GM23338 (cell line): ENCODE measurements at regions not wholly inside any gene's neighbourhood (a gene's known extent, or its start where the extent isn't known, plus 50 kb on each side); places are given as distances from the start of the nearest gene placed in this dataset.
A peak's percentile ranks its signal among the peaks of the same experiment; 100 is the strongest.

Source experiments
- ATAC-seq: fragments of 200-7000 bp; cut with Tn5 transposase; 3 replicates; pipeline ENCODE4 v1.9.1; 2020
- DNase-seq: peaks from one replicate; pipeline ENCODE4 v3.0.0-alpha.2; 2015; ENCODE audit warnings: low spot score
- H2AFZ ChIP-seq: fragments of 200-600 bp; sonication (generic); 2 replicates; pipeline ENCODE4 v1.8.0; 2016; ENCODE audit warnings: antibody characterized with exemption, mild to moderate bottlenecking, moderate library complexity
- H3F3A ChIP-seq: fragments of 200-600 bp; sonication (generic); replicated peaks from 2 replicates; pipeline ENCODE4 v1.8.0; 2017; ENCODE audit warnings: antibody characterized with exemption, mixed run types, low read depth
- H3K27ac ChIP-seq: fragments of 200-600 bp; sonication (generic); 2 replicates; pipeline ENCODE4 v1.6.1; 2016; ENCODE audit warnings: low read depth
- H3K27me3 ChIP-seq: fragments of 200-600 bp; sonication (generic); 2 replicates; pipeline ENCODE4 v1.8.0; 2016; ENCODE audit warnings: mild to moderate bottlenecking, mixed run types, moderate library complexity; ENCODE audit not compliant: insufficient read depth
- H3K36me3 ChIP-seq: fragments of 200-600 bp; sonication (generic); 2 replicates; pipeline ENCODE4 v1.8.0; 2016; ENCODE audit warnings: mild to moderate bottlenecking; ENCODE audit not compliant: insufficient read depth
- H3K4me1 ChIP-seq: fragments of 200-600 bp; sonication (generic); 2 replicates; pipeline ENCODE4 v1.8.0; 2016; ENCODE audit warnings: mild to moderate bottlenecking, moderate library complexity; ENCODE audit not compliant: insufficient read depth
- H3K4me2 ChIP-seq: fragments of 200-600 bp; sonication (generic); 2 replicates; pipeline ENCODE4 v1.7.1; 2017; ENCODE audit warnings: mixed run types
- H3K4me3 ChIP-seq: fragments of 200-600 bp; sonication (generic); 2 replicates; pipeline ENCODE4 v1.6.1; 2016; ENCODE audit warnings: mixed run types
- H3K79me2 ChIP-seq: fragments of 200-600 bp; sonication (generic); replicated peaks from 2 replicates; pipeline ENCODE4 v1.8.0; 2017; ENCODE audit warnings: mild to moderate bottlenecking; ENCODE audit not compliant: insufficient read depth
- H3K9me2 ChIP-seq: fragments of 200-600 bp; sonication (generic); 2 replicates; pipeline ENCODE4 v1.8.0; 2017; ENCODE audit not compliant: insufficient read depth
- H4K20me1 ChIP-seq: fragments of 200-600 bp; sonication (generic); replicated peaks from 2 replicates; pipeline ENCODE4 v1.8.0; 2017; ENCODE audit warnings: mild to moderate bottlenecking; ENCODE audit not compliant: insufficient read depth
- H3K27ac Mint-ChIP-seq: 2 replicates; pipeline ENCODE4 v1.8.0; 2020; ENCODE audit warnings: inconsistent platforms, mild to moderate bottlenecking, moderate library complexity, mixed read lengths
- H3K27me3 Mint-ChIP-seq: 3 replicates; pipeline ENCODE4 v1.8.0; 2022; ENCODE audit warnings: low read depth, mild to moderate bottlenecking, moderate library complexity, mixed read lengths, inconsistent platforms; ENCODE audit not compliant: insufficient read depth, poor library complexity
- H3K36me3 Mint-ChIP-seq: 3 replicates; pipeline ENCODE4 v1.8.0; 2021; ENCODE audit warnings: low read depth, mild to moderate bottlenecking, inconsistent platforms, moderate library complexity, mixed read lengths
- H3K4me1 Mint-ChIP-seq: 3 replicates; pipeline ENCODE4 v1.8.0; 2020; ENCODE audit warnings: mild to moderate bottlenecking, inconsistent platforms, mixed read lengths
- H3K4me3 Mint-ChIP-seq: 3 replicates; pipeline ENCODE4 v1.8.0; 2021; ENCODE audit warnings: moderate library complexity, mild to moderate bottlenecking, inconsistent platforms, mixed read lengths
- H3K9me3 Mint-ChIP-seq: 3 replicates; pipeline ENCODE4 v1.8.0; 2020; ENCODE audit warnings: moderate library complexity, mild to moderate bottlenecking, inconsistent platforms, mixed read lengths
- CTCF ChIP-seq, 2 experiments: fragments of 200-600 bp in 1 of 2; sonication (generic) in 1 of 2; conservative IDR thresholded peaks; 2 replicates each; pipeline versions ENCODE4 v1.5.1 to v1.6.1; 2016 to 2017; ENCODE audit warnings: antibody characterized with exemption in 2 of 2, low read depth in 2 of 2, mild to moderate bottlenecking in 2 of 2, moderate library complexity in 1 of 2
- ETS1 ChIP-seq: IDR thresholded peaks from 2 replicates; pipeline ENCODE4 v1.6.1; 2016; ENCODE audit warnings: antibody characterized with exemption
- EZH2 ChIP-seq: fragments of 200-600 bp; sonication (generic); IDR thresholded peaks from one replicate; pipeline ENCODE4 v1.8.0; 2017; ENCODE audit warnings: antibody characterized with exemption, mild to moderate bottlenecking, low read depth; ENCODE audit not compliant: unreplicated experiment
- EZH2phosphoT487 ChIP-seq: fragments of 200-600 bp; sonication (generic); IDR thresholded peaks from one replicate; pipeline ENCODE4 v1.8.1; 2018; ENCODE audit warnings: antibody characterized with exemption; ENCODE audit not compliant: unreplicated experiment
- NANOG ChIP-seq: IDR thresholded peaks from 2 replicates; pipeline ENCODE4 v1.6.1; 2016; ENCODE audit warnings: antibody characterized with exemption, borderline replicate concordance
- REST ChIP-seq: IDR thresholded peaks from one replicate; pipeline ENCODE4 v1.6.1; 2018; ENCODE audit warnings: antibody characterized with exemption; ENCODE audit not compliant: unreplicated experiment
- ZNF114 ChIP-seq: fragments of 250-450 bp; sonication (Bioruptor Pico); IDR thresholded peaks from 2 replicates; pipeline ENCODE4 v1.5.0; 2020; ENCODE audit warnings: mild to moderate bottlenecking, moderate library complexity
- ZNF462 ChIP-seq: fragments of 250-450 bp; sonication (Bioruptor Pico); IDR thresholded peaks from 2 replicates; pipeline ENCODE4 v1.5.0; 2020; ENCODE audit warnings: mild to moderate bottlenecking, moderate library complexity

GRCh38 chr6:103729658-103730057 is 1130.1 kb downstream of the HACE1 start (continued):
- no peak for TF ChIP-seq ZNF462 (CRISPR knock-in tag)
- TF ChIP-seq ZNF114 (CRISPR knock-in tag): no peak
- TF ChIP-seq ETS1: no peak
- no peak for TF ChIP-seq EZH2
- TF ChIP-seq EZH2phosphoT487: no peak

GRCh38 chr6:103723438-103724322 is 1136.0 kb downstream of the HACE1 start:
- H3K79me2 ChIP-seq: no peaks in the 10 kb centered on the region
- DNase-seq: no peak
- H3K27me3 Mint-ChIP-seq: no peaks in the 10 kb centered on the region
- H3K36me3 Mint-ChIP-seq: no peaks in the 10 kb centered on the region
- 0 out of 2 replicates have a peak, but pooled peaks cover 4% of the 10 kb centered on the region for H3K4me1 ChIP-seq
- H3K4me2 ChIP-seq: no peak overlapping the region
- H3K4me3 ChIP-seq: no peak overlapping the region
- H3K9me2 ChIP-seq: no peaks in the 10 kb centered on the region
- H3K4me3 Mint-ChIP-seq: no peak overlapping the region
- H3K27ac ChIP-seq: no peak overlapping the region
- no peaks in the 10 kb centered on the region for H3K27me3 ChIP-seq
- H2AFZ ChIP-seq: peak overlapping the region; percentile 16; the same call in 1 of the 2 replicates
- no peaks in the 10 kb centered on the region for H3K9me3 Mint-ChIP-seq
- no peak overlapping the region for H3K27ac Mint-ChIP-seq
- H3K36me3 ChIP-seq: no peaks in the 10 kb centered on the region
- H3F3A ChIP-seq: no peaks in the 10 kb centered on the region
- H3K4me1 Mint-ChIP-seq: no peaks in the 10 kb centered on the region
- no peak for ATAC-seq
- H4K20me1 ChIP-seq: no peaks in the 10 kb centered on the region
- no peak for TF ChIP-seq ETS1
- no peak for TF ChIP-seq NANOG
- no peak for TF ChIP-seq REST
- no peak for TF ChIP-seq CTCF (conservative IDR thresholded peaks at IDR 0.05; ENCODE audit: low read depth in 2 of 2)
